Panc1 (cell line): ENCODE measurements at regions not wholly inside any gene's neighbourhood (a gene's known extent, or its start where the extent isn't known, plus 50 kb on each side); places are given as distances from the start of the nearest gene placed in this dataset.

Experiments
- ATAC-seq: fragments of 200-7000 bp; cut with Tn5 transposase; 2 replicates; pipeline ENCODE4 v1.9.1; 2020; ENCODE audit warnings: mild to moderate bottlenecking, moderate library complexity
- BruUV-seq: library from RNA; stranded (reverse); fragments of 400-500 nt; replicated peaks from 2 replicates; lab custom pipeline; 2021; lab: Mats Ljungman, UMichigan
- CTCF ChIA-PET: fragments of 300-600 bp; sonication (Branson Sonifier 250); formaldehyde crosslinking; loops from one replicate; lab custom pipeline; 2022; ENCODE audit warnings: antibody characterized with exemption; lab: Charles Lee
- POLR2A ChIA-PET: fragments of 300-600 bp; sonication (Branson Sonifier 250); formaldehyde crosslinking; loops from one replicate; lab custom pipeline; 2022; ENCODE audit warnings: antibody characterized with exemption; lab: Charles Lee
- DNase-seq: peaks from one replicate; pipeline ENCODE4 v3.0.0-alpha.2; 2010; ENCODE audit warnings: low read depth, low spot score
- H3K27ac ChIP-seq: 2 replicates; pipeline ENCODE4 v1.5.1; 2011; ENCODE audit warnings: mild to moderate bottlenecking, low read length, inconsistent platforms
- H3K27me3 ChIP-seq: fragments of 200-500 bp; sonication (Bioruptor generic); 2 replicates; pipeline ENCODE4 v1.6.0; 2014; ENCODE audit warnings: low read length, inconsistent platforms; ENCODE audit not compliant: control insufficient read depth, insufficient read depth
- H3K36me3 ChIP-seq: fragments of 200-500 bp; sonication (Bioruptor generic); 2 replicates; pipeline ENCODE4 v1.5.1; 2014; ENCODE audit warnings: inconsistent platforms, mild to moderate bottlenecking, low read length, moderate library complexity; ENCODE audit not compliant: control insufficient read depth, insufficient read depth
- H3K4me1 ChIP-seq: 2 replicates; pipeline ENCODE4 v1.5.1; 2011; ENCODE audit warnings: inconsistent platforms, mild to moderate bottlenecking, low read length, moderate library complexity; ENCODE audit not compliant: control insufficient read depth, insufficient read depth
- H3K4me3 ChIP-seq, 2 experiments: 2 replicates each; pipeline ENCODE4 v1.5.1; 2011 to 2012; ENCODE audit warnings: low read depth in 2 of 2, low read length in 2 of 2, mild to moderate bottlenecking in 2 of 2, inconsistent platforms in 1 of 2, moderate library complexity in 1 of 2
- H3K9me3 ChIP-seq: fragments of 200-500 bp; sonication (Bioruptor generic); 2 replicates; pipeline ENCODE4 v1.5.1; 2014; ENCODE audit warnings: low read depth, mild to moderate bottlenecking, inconsistent platforms, low read length, moderate library complexity; ENCODE audit not compliant: control insufficient read depth, insufficient read depth
- POLR2AphosphoS5 ChIP-seq: IDR thresholded peaks from 2 replicates; pipeline ENCODE4 v1.6.1; 2012; ENCODE audit warnings: mild to moderate bottlenecking, low read depth, low read length, moderate library complexity
- SIN3A ChIP-seq: IDR thresholded peaks from 2 replicates; pipeline ENCODE4 v1.6.1; 2012; ENCODE audit warnings: low read depth, mild to moderate bottlenecking, low read length, moderate library complexity, borderline replicate concordance; ENCODE audit not compliant: insufficient read depth
- TCF7L2 ChIP-seq: IDR thresholded peaks from 2 replicates; pipeline ENCODE4 v1.6.1; 2011; ENCODE audit warnings: mild to moderate bottlenecking, low read depth, low read length, inconsistent platforms
- in situ Hi-C: cut with HindIII; loops from 2 replicates; pipeline ENCODE4 v1.10.0; 2016; ENCODE audit warnings: low sequenced_read_pairs, low pct_unique_long_range_greater_than_20kb
- intact Hi-C: fragments of 100-400 bp; cut with micrococcal nuclease; formaldehyde crosslinking; loops from one replicate; pipeline ENCODE4 v1.10.0; 2022; ENCODE audit not compliant: unreplicated experiment
- TF ChIP-seq, protein P1 (sequence below), 2 experiments: IDR thresholded peaks; 2 replicates each; pipeline ENCODE4 v1.6.1; 2011 to 2012; ENCODE audit warnings: low read depth in 2 of 2, control low read depth in 1 of 2, low read length in 1 of 2, mild to moderate bottlenecking in 1 of 2, moderate library complexity in 1 of 2; ENCODE audit not compliant: insufficient read depth in 1 of 2
- TF ChIP-seq, protein P2 (sequence below): fragments of 450-650 bp; IDR thresholded peaks from 2 replicates; pipeline ENCODE4 v1.5.1; 2017; ENCODE audit warnings: mild to moderate bottlenecking

DNA sequence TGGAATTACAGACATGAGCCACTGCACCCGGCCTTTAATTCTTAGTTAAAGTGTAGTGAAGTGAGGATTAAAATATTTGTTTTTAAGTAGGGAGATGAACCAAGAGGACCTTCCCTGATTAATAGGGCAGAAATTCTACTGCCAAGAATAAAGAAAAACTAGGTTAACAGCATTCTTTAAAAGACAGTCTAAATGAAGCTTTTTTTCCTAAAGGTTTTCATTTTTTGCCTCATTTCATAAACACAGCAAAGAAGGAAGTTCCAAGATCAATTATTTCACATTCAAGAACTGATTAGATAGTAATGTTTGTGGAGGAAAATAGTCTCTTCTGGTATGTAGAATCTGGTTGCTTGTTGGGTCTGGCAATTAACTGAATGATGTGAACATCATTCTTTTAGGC lies 112.1 kb upstream of the ARSJ start:
- no TSS peak for BruUV-seq

DNA sequence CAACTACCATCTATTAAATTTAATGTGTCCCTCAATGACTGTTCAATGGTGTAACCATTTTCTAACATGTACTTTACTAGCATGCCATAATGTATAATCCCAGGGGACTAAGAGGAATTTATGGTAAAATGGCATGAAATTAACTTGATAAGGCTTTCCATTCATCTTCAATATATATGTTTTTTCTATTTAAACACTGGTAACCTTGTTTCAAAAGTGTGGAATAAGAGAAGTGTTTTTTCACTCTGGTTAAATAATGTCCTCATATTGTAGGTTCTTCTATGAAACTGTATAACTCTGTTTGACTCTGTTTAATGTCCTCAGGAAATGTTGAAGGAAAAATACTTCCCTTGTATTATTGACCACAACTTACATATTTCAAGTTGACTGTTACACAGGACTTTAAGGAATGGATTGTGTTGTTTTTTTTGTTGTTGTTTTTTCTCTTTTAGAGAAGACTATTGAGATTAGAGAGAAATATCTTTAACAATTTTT lies 113.8 kb upstream of the ARSJ start:
- no peak for ATAC-seq
- no peak overlapping the region for H3K27ac ChIP-seq
- TF ChIP-seq TCF7L2 (no peak), SIN3A (no peak), POLR2AphosphoS5 (no peak)
- TF ChIP-seq, protein P1, sequence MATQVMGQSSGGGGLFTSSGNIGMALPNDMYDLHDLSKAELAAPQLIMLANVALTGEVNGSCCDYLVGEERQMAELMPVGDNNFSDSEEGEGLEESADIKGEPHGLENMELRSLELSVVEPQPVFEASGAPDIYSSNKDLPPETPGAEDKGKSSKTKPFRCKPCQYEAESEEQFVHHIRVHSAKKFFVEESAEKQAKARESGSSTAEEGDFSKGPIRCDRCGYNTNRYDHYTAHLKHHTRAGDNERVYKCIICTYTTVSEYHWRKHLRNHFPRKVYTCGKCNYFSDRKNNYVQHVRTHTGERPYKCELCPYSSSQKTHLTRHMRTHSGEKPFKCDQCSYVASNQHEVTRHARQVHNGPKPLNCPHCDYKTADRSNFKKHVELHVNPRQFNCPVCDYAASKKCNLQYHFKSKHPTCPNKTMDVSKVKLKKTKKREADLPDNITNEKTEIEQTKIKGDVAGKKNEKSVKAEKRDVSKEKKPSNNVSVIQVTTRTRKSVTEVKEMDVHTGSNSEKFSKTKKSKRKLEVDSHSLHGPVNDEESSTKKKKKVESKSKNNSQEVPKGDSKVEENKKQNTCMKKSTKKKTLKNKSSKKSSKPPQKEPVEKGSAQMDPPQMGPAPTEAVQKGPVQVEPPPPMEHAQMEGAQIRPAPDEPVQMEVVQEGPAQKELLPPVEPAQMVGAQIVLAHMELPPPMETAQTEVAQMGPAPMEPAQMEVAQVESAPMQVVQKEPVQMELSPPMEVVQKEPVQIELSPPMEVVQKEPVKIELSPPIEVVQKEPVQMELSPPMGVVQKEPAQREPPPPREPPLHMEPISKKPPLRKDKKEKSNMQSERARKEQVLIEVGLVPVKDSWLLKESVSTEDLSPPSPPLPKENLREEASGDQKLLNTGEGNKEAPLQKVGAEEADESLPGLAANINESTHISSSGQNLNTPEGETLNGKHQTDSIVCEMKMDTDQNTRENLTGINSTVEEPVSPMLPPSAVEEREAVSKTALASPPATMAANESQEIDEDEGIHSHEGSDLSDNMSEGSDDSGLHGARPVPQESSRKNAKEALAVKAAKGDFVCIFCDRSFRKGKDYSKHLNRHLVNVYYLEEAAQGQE (IDR thresholded peaks at IDR 0.05; ENCODE audit: insufficient read depth in 1 of 2, low read depth in 2 of 2, low read length in 1 of 2) = no peak
- TF ChIP-seq, protein P2, sequence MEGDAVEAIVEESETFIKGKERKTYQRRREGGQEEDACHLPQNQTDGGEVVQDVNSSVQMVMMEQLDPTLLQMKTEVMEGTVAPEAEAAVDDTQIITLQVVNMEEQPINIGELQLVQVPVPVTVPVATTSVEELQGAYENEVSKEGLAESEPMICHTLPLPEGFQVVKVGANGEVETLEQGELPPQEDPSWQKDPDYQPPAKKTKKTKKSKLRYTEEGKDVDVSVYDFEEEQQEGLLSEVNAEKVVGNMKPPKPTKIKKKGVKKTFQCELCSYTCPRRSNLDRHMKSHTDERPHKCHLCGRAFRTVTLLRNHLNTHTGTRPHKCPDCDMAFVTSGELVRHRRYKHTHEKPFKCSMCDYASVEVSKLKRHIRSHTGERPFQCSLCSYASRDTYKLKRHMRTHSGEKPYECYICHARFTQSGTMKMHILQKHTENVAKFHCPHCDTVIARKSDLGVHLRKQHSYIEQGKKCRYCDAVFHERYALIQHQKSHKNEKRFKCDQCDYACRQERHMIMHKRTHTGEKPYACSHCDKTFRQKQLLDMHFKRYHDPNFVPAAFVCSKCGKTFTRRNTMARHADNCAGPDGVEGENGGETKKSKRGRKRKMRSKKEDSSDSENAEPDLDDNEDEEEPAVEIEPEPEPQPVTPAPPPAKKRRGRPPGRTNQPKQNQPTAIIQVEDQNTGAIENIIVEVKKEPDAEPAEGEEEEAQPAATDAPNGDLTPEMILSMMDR = no peak
- no peaks in the 10 kb centered on the region for H3K36me3 ChIP-seq
- no peaks in the 10 kb centered on the region for H3K27me3 ChIP-seq
- POLR2A ChIA-PET = no interaction called here
- in situ Hi-C loops = no loop called here
- no peak for DNase-seq
- H3K4me3 ChIP-seq = no peak overlapping the region
- CTCF ChIA-PET = no interaction called here
- intact Hi-C loops = no loop called here
- H3K9me3 ChIP-seq = no peaks in the 10 kb centered on the region
- no peaks in the 10 kb centered on the region for H3K4me1 ChIP-seq
- BruUV-seq = no TSS peak

More for the DNA sequence above, 112.1 kb upstream of the ARSJ start:
- no peaks in the 10 kb centered on the region for H3K27me3 ChIP-seq
- no peaks in the 10 kb centered on the region for H3K4me1 ChIP-seq
- intact Hi-C loops (no loop called here), in situ Hi-C loops (no loop called here)
- ChIA-PET POLR2A (no interaction called here), CTCF (no interaction called here)
- no peaks in the 10 kb centered on the region for H3K9me3 ChIP-seq
- DNase-seq = no peak
- TF ChIP-seq POLR2AphosphoS5 = no peak
- no peak for TF ChIP-seq TCF7L2
- TF ChIP-seq, protein P2 = no peak
- TF ChIP-seq, protein P1 (IDR thresholded peaks at IDR 0.05; ENCODE audit: insufficient read depth in 1 of 2, low read depth in 2 of 2, low read length in 1 of 2) = no peak
- no peak for TF ChIP-seq SIN3A
- no peak for ATAC-seq
- no peak overlapping the region for H3K4me3 ChIP-seq
- H3K27ac ChIP-seq = no peak overlapping the region
- H3K36me3 ChIP-seq = no peaks in the 10 kb centered on the region
